ENCODE measurements at regions not wholly inside any gene's neighbourhood (a gene's known extent, or its start where the extent isn't known, plus 50 kb on each side); places are given as distances from the start of the nearest gene placed in this dataset.

- H3K9me3 ChIP-seq: no peaks in the 10 kb centered on the region
- H3K36me3 ChIP-seq: no peaks in the 10 kb centered on the region
- no peak overlapping the region for H3K27ac ChIP-seq
- DNase-seq: no peak
- no peaks in the 10 kb centered on the region for H3K27me3 ChIP-seq
- intact Hi-C loops (cut with DNase I; ENCODE audit: low total_unique reads): no loop called here
- H3K4me3 ChIP-seq: no peak overlapping the region
- TF ChIP-seq CTCF (IDR thresholded peaks at IDR 0.05): no peak
- no peak for TF ChIP-seq POLR2A (IDR thresholded peaks at IDR 0.05)
- no peaks in the 10 kb centered on the region for H3K4me1 ChIP-seq
Measured at GRCh38 chr3:187801152-187801551, 55.9 kb upstream of the BCL6 start.

DNA sequence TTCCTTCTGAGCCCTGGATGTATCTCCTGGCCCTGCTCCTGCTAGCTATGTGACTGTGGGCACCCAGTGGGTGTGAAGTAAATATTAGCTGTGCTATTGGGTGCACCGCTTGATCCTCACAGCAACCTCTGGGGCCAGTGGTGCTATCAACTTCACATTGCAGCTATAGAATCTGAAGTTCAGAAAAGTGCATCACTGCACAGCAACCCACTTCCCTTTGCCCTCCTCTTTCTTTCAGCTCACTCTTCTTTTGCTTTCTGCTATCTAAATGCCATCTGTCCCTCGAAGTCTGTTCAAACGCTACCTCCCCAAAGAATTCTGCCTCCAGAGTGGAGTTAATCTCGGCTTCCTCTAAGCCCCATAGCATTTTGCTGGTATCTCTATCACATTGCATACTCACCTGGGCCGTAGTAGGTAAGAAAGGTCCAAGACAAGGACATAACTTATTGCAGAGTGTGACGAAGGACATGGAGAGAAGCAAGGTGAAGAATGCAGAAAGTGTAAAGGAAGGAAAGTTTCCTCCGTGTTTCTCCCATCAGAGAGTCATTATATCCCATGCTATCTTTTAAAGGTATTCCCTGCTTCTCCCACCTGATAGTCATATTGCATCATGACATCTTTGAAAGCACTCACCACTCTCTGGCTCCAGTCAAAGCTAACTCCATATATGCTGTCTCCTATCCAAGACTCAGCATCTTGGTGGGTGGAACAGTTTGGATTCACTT is 57.1 kb upstream of the BCL6 start:
- intact Hi-C loops (cut with DNase I; ENCODE audit: low total_unique reads): no loop called here
- TF ChIP-seq POLR2A (IDR thresholded peaks at IDR 0.05) (no peak), CTCF (IDR thresholded peaks at IDR 0.05) (no peak)
- Histone ChIP-seq H3K9me3 (no peaks in the 10 kb centered on the region), H3K4me3 (no peak overlapping the region), H3K27me3 (no peaks in the 10 kb centered on the region), H3K36me3 (no peaks in the 10 kb centered on the region), H3K4me1 (no peaks in the 10 kb centered on the region), H3K27ac (no peak overlapping the region)
- no peak for DNase-seq

DNA sequence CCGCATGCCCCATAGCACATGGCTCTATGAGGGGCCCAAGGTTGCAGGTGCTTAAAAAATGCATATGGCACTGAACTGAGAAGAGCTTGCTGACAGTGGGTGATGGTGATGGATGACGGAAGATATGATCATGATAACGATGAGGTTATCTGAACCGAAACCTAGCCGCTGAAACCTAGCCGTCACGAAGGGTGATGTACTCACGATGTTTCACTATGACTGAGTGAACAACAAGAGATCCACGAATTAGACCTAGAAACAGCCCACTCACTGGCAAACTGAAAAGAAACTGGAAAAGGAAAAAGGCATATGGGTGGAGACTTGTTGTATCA is 57.6 kb upstream of the BCL6 start:
- DNase-seq: no peak
- Histone ChIP-seq H3K27ac (no peak overlapping the region), H3K36me3 (no peaks in the 10 kb centered on the region), H3K4me3 (no peak overlapping the region), H3K9me3 (no peaks in the 10 kb centered on the region), H3K4me1 (no peaks in the 10 kb centered on the region), H3K27me3 (no peaks in the 10 kb centered on the region)
- no peak for TF ChIP-seq POLR2A (IDR thresholded peaks at IDR 0.05)
- no peak for TF ChIP-seq CTCF (IDR thresholded peaks at IDR 0.05)
- intact Hi-C loops (cut with DNase I; ENCODE audit: low total_unique reads): no loop called here

DNA sequence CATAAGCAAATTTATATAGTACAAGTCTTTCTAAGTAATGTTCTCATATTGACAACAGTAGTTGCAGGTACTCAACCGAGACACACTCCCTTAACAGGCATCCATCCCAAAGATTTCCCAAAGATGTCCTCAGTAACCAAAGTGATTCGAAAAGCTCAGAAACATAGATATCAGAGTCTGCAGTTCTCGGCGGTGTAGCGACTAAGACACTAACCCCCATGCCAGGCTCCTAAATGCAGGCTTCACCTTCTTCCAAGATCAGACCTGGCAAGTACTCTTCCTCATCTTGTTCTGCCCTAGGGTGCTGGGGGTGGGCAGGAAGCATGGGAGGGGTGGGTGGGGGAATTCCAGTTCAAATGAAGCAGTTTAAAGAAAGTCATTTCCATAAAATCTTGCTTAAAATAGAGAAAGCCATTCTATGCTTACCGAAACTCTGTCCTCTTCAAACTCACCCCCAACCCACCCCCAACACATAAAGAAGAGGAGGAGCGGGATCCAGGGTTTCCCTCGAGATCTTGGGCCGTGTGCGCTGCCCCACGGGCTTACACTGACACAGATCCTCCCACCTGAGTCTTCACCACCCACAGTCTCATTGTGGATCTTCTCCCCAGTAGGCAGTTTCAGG is 59.0 kb upstream of the BCL6 start:
- Histone ChIP-seq H3K4me3 (no peak overlapping the region), H3K36me3 (no peaks in the 10 kb centered on the region), H3K4me1 (no peaks in the 10 kb centered on the region), H3K27me3 (no peaks in the 10 kb centered on the region), H3K9me3 (no peaks in the 10 kb centered on the region), H3K27ac (no peak overlapping the region)
- DNase-seq: no peak
- intact Hi-C loops (cut with DNase I; ENCODE audit: low total_unique reads): no loop called here
- TF ChIP-seq POLR2A (IDR thresholded peaks at IDR 0.05) (no peak), CTCF (IDR thresholded peaks at IDR 0.05) (no peak)

DNA sequence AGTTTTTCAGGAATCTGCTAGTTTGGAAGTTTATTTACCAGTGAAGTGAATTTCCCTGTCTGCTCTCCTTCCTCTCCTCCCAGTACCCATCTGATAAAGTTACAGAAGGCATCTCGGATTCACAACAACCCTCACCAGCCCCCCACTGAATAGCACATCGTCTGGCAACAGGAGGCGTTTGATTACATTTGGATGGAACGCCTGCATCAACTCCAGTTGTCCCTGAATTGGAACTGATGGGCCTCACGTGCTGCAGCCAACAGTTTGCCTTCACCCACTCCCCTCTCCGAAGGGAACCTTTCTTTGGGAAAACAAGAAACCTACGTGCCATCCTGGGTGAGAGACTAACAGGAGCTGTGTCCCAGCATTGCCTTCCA is 59.5 kb upstream of the BCL6 start:
- Histone ChIP-seq H3K36me3 (no peaks in the 10 kb centered on the region), H3K4me3 (no peak overlapping the region), H3K4me1 (no peaks in the 10 kb centered on the region), H3K27ac (no peak overlapping the region), H3K9me3 (no peaks in the 10 kb centered on the region), H3K27me3 (no peaks in the 10 kb centered on the region)
- no peak for DNase-seq
- intact Hi-C loops (cut with DNase I; ENCODE audit: low total_unique reads): no loop called here
- TF ChIP-seq CTCF (IDR thresholded peaks at IDR 0.05): no peak

All from uterus (tissue), 3 donors.